Calu3 (cell line): ENCODE measurements at regions not wholly inside any gene's neighbourhood (a gene's known extent, or its start where the extent isn't known, plus 50 kb on each side); places are given as distances from the start of the nearest gene placed in this dataset.
"Not testable (repeated sequence)": the region's sequence is repeated elsewhere in the genome, so short reads cannot be mapped to it uniquely, and the experiment has no call there.

Experiments
- BruUV-seq: library from RNA; stranded (reverse); fragments of 400-500 nt; replicated peaks from 2 replicates; lab custom pipeline; 2021; lab: Mats Ljungman, UMichigan
- CTCF ChIA-PET: fragments of 300-600 bp; sonication (Branson Sonifier 250); formaldehyde crosslinking; loops from one replicate; lab custom pipeline; 2022; ENCODE audit warnings: antibody characterized with exemption; lab: Charles Lee
- DNase-seq: peaks from one replicate; pipeline ENCODE4 v3.0.0; 2022
- H3K27ac Mint-ChIP-seq: one replicate; pipeline ENCODE4 v1.8.0; 2022; ENCODE audit warnings: mixed read lengths; ENCODE audit not compliant: unreplicated experiment
- H3K27me3 Mint-ChIP-seq: one replicate; pipeline ENCODE4 v1.8.0; 2022; ENCODE audit warnings: mixed read lengths; ENCODE audit not compliant: unreplicated experiment
- H3K36me3 Mint-ChIP-seq: one replicate; pipeline ENCODE4 v1.8.0; 2022; ENCODE audit warnings: mild to moderate bottlenecking, moderate library complexity, mixed read lengths; ENCODE audit not compliant: insufficient read depth, unreplicated experiment
- H3K4me1 Mint-ChIP-seq: one replicate; pipeline ENCODE4 v1.8.0; 2022; ENCODE audit warnings: mild to moderate bottlenecking, low read depth, mixed read lengths; ENCODE audit not compliant: unreplicated experiment
- H3K4me3 Mint-ChIP-seq: one replicate; pipeline ENCODE4 v1.8.0; 2022; ENCODE audit warnings: mild to moderate bottlenecking, low read depth, moderate library complexity, mixed read lengths; ENCODE audit not compliant: unreplicated experiment
- H3K9me3 Mint-ChIP-seq: one replicate; pipeline ENCODE4 v1.8.0; 2022; ENCODE audit warnings: low read depth, mixed read lengths; ENCODE audit not compliant: unreplicated experiment
- CTCF ChIP-seq: fragments of 200-600 bp; IDR thresholded peaks from one replicate; pipeline ENCODE4 v1.8.0; 2022; ENCODE audit warnings: antibody characterized with exemption; ENCODE audit not compliant: unreplicated experiment
- intact Hi-C: fragments of 100-400 bp; cut with micrococcal nuclease; formaldehyde crosslinking; loops from one replicate; pipeline ENCODE4 v1.10.0; 2022; ENCODE audit not compliant: unreplicated experiment

DNA sequence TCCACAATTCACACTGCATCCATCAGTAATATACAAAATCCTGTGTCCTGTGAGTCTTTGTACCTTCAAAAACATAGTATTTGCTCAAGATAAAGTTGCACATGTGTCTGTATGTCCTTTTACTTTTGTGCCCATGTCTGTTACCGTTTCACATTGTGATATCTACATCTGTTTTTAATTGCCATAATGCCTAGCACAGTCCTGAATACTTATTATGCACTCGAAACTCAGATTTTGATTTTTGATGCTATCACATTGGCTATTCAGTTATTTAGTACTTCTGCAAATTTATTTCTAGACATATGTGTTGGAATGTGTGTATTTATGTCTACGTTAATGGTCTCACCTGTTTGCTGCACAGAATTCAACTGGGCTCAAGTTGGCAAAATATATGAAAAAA, 452.8 kb upstream of the ZEB2 start:
- Mint-ChIP-seq H3K4me1 (no peaks in the 10 kb centered on the region), H3K36me3 (no peaks in the 10 kb centered on the region), H3K9me3 (peaks cover 12% of the 10 kb centered on the region), H3K27me3 (no peaks in the 10 kb centered on the region), H3K27ac (no peak overlapping the region), H3K4me3 (no peak overlapping the region)
- intact Hi-C loops: no loop called here
- BruUV-seq: no TSS peak
- DNase-seq: no peak
- no peak for TF ChIP-seq CTCF
- CTCF ChIA-PET: no interaction called here

DNA sequence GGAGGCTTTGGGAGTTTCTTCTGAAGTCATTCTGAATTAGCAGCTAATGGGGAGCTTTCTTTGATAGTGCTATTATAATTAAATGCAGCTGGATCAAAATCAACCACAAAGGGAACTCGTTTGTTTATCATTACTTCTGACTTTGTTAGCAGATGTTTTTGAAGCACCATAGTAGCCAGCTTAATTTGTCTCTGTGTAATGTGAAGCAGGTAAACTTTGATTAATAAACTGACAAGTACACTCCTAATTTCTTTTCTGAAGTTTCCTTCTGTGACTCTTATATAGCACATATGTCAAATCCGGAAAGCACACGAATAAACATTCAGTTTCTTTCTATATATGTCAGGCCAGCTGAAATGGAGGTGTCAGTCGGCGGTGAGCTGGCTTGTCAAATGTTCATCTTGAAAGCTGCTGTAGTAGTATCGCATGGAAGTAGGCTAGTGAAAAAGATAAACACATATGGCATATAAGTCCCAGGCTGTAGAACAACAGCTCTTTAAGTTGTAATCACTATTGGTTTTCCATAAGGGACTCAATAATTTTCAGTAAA, 451.9 kb upstream of the ZEB2 start:
- no peak overlapping the region for H3K4me3 Mint-ChIP-seq
- H3K4me1 Mint-ChIP-seq: no peaks in the 10 kb centered on the region
- H3K9me3 Mint-ChIP-seq: peaks cover 12% of the 10 kb centered on the region
- intact Hi-C loops: no loop called here
- DNase-seq: no peak
- CTCF ChIA-PET: no interaction called here
- no peaks in the 10 kb centered on the region for H3K36me3 Mint-ChIP-seq
- no TSS peak for BruUV-seq
- no peak overlapping the region for H3K27ac Mint-ChIP-seq
- no peak for TF ChIP-seq CTCF
- H3K27me3 Mint-ChIP-seq: no peaks in the 10 kb centered on the region

DNA sequence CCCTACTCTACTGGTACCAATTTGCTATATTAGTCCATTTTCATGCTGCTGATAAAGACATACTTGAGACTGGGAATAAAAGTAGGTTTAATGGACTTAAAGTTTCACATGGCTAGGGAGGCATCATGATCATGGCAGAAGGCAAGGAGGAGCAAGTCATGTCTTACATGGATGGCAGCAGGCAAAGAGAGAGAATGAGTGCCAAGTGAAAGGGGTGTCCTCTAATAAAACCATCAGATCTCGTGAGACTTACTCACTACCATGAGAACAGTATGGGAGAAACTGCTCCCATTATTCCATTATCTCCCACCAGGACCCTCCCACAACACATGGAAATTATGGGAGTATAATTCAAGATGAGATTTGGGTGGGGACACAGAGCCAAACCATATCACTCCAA, 450.5 kb upstream of the ZEB2 start:
- peaks cover 12% of the 10 kb centered on the region for H3K9me3 Mint-ChIP-seq
- H3K4me1 Mint-ChIP-seq, DNase-seq, H3K4me3 Mint-ChIP-seq, H3K27ac Mint-ChIP-seq, CTCF ChIA-PET, intact Hi-C loops, H3K36me3 Mint-ChIP-seq, H3K27me3 Mint-ChIP-seq, BruUV-seq: not testable (repeated sequence)

- H3K4me3 Mint-ChIP-seq: not testable (repeated sequence)
These were observed 449.6 kb upstream of the ZEB2 start for GRCh38 chr2:144969564-144969963.

DNA sequence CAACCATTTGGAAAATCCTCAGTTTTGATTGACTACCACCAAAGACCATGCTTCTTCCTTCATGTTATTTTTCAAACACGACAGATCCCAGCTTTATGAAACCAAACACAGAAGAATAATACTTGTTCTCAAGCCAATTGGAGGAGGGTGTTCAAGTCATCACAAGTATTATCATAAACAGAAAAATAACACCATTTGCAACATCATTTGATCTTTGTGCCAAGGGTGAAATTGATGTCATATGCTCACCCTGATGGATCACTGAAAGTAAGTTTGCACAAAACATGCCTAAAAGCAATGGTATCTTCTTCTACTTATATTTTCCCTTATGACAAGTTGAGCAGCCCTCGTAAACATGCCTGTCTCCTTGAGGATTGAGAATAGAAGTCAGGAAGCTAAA, 448.0 kb upstream of the ZEB2 start:
- Mint-ChIP-seq H3K36me3 (no peaks in the 10 kb centered on the region), H3K4me3 (no peak overlapping the region), H3K27ac (no peak overlapping the region), H3K4me1 (no peaks in the 10 kb centered on the region), H3K9me3 (peaks cover 26% of the 10 kb centered on the region), H3K27me3 (no peaks in the 10 kb centered on the region)
- TF ChIP-seq CTCF: no peak
- CTCF ChIA-PET: no interaction called here
- BruUV-seq: no TSS peak
- no peak for DNase-seq
- intact Hi-C loops: no loop called here

More at GRCh38 chr2:144969564-144969963, 449.6 kb upstream of the ZEB2 start:
- H3K4me1 Mint-ChIP-seq, H3K27ac Mint-ChIP-seq, BruUV-seq, CTCF ChIA-PET, H3K27me3 Mint-ChIP-seq, intact Hi-C loops, DNase-seq, H3K36me3 Mint-ChIP-seq: not testable (repeated sequence)
- H3K9me3 Mint-ChIP-seq: peaks cover 17% of the 10 kb centered on the region
